GM04503 (cell line): ENCODE measurements at regions not wholly inside any gene's neighbourhood (a gene's known extent, or its start where the extent isn't known, plus 50 kb on each side); places are given as distances from the start of the nearest gene placed in this dataset.
"Not testable (repeated sequence)": the region's sequence is repeated elsewhere in the genome, so short reads cannot be mapped to it uniquely, and the experiment has no call there.

Experiments used
- DNase-seq: peaks from one replicate; pipeline ENCODE4 v3.0.0-alpha.2; 2012; ENCODE audit warnings: low read depth

DNA sequence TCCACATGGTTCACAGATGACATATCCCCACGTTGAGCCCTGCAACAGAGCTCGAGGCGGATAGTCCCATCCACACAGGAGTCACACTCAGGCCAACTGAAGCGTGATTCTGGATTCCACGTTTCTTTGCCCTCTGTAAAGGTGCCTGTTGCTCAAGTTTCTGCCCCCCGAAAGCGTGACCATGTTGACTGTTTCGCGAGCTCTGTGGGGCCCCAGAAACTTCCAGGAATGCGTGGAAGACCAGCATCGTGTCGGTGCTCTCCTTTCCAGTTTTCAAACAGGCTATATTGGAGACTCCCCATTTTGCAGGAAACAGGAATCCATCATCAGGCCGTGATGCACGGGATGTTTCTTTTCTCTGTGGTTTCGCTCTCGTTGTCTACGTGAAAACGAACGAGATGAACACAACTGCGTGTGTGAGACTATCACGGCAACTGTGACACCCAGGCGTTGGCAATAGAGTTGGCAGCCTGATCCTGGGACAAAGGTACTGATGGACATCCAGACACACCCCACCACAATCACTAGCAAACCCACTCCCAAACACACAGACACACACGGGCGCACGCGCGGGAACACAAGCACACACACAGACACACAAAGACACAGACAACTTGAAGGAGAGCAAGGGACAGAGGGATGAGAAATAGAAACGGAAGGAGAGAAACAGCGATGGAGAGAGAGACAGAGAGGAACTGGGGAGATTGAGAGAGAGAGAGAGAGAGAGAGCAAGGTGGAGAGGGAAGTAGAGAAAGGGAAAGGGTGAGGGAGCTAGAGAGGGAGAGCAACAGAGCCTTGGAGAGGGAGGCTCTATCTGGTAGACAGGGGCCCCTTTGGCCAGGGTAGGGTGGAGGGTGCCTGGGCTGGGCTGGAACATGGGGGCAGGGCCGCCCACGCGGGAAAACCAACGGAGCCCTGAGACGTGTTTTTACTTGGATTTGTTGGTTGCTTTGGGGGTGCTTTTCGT lies 1609.3 kb downstream of the SPATA31A7 start:
- DNase-seq = not testable (repeated sequence)

DNA sequence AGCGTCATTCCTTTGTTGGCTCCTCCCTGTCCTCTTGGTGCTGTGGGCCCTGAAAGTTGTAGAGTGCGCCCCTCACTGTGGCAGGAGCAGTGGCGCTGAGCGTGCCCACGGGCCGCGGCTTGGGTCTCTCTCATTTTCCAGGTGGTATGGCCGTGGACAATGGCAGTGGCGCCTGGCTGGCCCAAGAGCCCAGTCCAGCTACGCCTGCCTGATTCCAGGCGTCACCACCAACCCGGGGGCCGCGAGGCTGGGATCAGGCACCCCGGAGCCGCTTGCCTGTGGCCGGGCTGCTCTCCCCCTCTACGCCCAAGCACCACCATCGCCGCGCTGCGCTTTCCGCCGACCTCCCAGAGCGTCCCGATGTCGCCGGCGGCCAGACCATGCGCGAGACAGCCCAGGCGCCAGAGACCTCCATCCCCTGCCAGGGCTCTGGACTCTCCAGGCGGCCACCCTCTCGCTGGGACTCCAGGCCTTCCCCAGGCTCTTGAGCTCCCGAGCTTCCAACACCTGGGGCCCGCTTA lies 1610.1 kb downstream of the SPATA31A7 start:
- DNase-seq = not testable (repeated sequence)

DNA sequence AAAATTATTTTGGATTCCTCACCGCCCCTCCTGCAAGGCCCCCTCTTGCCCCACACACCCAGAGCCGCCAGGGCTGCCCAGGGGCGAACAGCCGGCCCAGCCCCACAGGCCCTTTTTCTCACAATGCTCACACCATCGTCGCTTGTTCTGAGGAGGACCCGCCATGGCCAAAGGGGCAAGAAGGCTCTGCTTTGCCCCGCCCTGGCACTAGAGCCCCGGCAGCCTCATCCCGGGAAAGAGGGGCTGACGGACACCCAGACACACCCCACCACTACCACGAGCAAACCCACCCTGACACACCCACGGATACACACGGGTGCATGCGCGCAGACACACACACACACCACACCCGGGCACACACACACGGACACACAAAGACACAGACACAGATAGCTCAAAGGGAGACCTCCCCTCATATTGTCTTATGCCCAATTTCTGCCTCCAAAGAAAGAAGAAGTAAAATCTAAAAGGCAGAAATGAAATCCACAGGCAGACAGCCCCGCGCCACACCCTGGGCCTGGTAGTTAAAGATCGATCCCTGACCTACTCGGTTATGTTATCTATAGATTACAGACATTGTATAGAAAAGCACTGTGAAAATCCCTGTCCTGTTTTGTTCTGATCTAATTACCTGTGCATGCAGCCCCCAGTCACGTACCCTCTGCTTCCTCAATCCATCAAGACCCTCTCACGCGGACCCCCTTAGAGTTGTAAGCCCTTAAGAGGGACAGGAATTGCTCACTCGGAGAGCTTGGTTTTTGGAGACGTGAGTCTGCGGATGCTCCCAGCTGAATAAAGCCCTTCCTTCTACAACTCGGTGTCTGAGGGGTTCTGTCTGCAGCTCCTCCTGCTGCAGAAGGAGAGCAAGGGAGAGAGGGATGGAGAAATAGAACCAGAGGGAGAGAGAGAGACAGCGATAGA lies 1610.9 kb downstream of the SPATA31A7 start:
- not testable (repeated sequence) for DNase-seq

- not testable (repeated sequence) for DNase-seq
Measured at GRCh38 chr9:62801372-62801811, 1611.6 kb downstream of the SPATA31A7 start.

DNA sequence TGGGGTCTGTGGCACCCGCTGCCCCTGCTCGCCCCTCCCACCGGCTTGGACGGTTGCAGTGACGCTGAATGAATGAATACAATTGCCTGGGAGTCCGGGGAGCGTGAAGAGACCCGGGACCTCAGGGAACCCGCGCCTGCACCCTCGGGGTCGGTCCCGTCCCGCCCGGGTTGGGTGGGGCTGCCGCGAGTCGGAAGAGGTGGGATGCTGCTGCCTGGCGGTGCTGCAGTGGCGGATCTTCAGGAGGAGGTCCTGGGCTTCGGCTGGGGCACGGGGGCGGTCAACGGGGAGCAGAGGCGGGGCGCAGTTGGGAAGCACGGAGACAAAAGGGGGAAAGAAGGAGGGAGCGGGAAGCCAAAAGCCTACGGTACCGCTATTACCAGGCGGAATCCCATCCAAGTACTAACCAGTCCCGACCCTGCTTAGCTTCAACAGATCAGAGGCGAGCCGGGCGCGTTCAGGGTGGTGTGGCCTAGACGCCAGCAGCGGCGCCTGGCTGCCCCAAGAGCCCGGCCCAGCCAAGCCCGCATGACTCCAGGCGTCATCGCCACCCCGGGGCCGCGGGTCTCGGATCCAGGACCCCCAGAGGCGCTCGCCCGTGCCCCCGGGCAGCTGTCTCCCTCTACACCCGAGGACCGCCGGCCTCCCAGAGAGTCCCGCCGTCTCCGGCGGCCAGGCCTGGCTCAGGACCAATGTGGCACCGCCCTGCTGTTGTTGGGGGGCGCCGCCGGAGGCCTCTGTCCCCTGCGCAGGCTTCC lies 1612.3 kb downstream of the SPATA31A7 start:
- not testable (repeated sequence) for DNase-seq

- not testable (repeated sequence) for DNase-seq
Measured at GRCh38 chr9:62802719-62803079, 1612.9 kb downstream of the SPATA31A7 start.

DNA sequence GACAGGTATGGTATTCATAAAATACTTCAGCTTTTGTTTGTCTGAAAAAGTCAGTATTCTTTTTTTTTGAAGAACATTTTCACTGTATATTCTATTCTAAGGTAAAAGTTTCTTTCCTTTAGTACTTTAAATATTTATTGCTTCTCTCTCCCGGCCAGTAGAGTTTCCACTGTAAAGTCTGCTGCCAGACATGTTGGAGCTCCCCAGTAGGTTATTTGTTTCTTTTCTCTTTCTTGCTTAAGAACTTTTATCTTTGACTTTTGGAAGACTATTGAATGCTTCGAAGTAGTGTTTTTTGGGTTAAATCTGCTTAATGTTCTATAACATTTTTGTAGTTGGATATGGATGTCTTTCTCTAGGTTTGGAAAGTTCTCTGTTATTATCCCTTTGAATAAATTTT lies 1613.3 kb downstream of the SPATA31A7 start:
- not testable (repeated sequence) for DNase-seq

GRCh38 chr9:62804314-62804713 lies 1614.5 kb downstream of the SPATA31A7 start:
- DNase-seq = not testable (repeated sequence)

GRCh38 chr9:62807424-62807823 lies 1617.6 kb downstream of the SPATA31A7 start:
- DNase-seq = not testable (repeated sequence)

GRCh38 chr9:62808081-62808480 lies 1618.2 kb downstream of the SPATA31A7 start:
- not testable (repeated sequence) for DNase-seq

GRCh38 chr9:62810318-62810717 lies 1620.5 kb downstream of the SPATA31A7 start:
- not testable (repeated sequence) for DNase-seq

DNA sequence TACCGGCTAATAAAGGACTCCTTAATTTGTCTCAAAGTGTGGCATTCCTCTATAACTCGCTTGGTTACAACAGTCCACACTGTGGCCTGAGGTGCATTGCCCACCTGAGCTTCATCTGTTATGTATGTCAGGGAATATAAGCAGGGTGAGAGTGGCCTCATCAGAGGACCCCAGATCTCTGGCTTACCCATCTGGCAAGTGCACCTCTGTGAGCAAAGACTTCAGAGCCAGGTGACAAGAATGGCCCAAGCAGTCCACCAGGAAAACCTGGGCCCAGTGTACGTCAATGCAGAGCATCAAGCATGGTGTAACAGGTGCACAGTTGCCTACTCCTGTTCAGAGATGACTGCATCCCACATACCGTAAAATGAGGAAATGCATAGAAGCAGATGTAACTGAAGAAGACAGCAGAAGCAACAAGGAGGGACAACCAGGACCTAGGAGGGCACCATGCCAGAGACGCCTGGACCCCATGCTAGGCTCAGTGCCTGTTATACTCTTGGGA lies 1621.0 kb downstream of the SPATA31A7 start:
- not testable (repeated sequence) for DNase-seq

- not testable (repeated sequence) for DNase-seq
Measured at GRCh38 chr9:62815436-62815835, 1625.6 kb downstream of the SPATA31A7 start.

DNA sequence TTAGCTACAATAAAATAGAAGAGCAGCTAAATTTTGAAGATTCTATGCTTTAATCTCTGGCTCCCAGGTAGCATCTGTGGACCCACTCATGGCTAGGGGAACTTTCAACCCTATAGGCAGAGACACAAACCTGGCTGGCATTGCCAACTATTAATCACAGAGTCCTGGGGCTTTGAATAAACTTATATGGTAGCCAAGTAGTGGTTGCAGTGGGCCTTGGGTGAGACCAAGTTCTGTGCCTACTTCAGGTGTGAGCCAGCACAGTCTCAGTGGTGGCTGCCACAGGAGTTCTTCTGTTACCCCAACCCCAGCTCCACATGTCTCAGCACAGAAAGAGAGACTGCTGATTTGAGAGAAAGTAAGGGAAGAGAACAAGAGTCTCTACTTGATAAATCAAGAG lies 1626.5 kb downstream of the SPATA31A7 start:
- not testable (repeated sequence) for DNase-seq

GRCh38 chr9:62817214-62817613 lies 1627.4 kb downstream of the SPATA31A7 start:
- not testable (repeated sequence) for DNase-seq

DNA sequence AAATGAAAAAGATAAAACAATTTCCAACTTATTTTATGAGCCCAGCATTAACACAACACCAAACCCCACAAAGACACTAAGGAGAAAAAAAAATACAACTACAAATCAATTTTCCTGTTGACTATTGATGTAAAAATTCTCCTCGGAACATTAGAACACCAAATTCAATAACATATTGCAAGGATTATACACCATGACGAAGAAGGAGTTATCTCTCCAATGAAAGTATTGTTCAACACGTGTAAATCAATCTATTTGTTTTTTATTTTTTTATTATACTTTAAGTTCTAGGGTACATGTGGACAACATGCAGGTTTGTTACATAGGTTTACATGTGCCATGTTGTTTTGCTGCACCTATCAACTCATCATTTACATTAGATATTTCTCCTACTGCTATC lies 1632.3 kb downstream of the SPATA31A7 start:
- DNase-seq = not testable (repeated sequence)

DNA sequence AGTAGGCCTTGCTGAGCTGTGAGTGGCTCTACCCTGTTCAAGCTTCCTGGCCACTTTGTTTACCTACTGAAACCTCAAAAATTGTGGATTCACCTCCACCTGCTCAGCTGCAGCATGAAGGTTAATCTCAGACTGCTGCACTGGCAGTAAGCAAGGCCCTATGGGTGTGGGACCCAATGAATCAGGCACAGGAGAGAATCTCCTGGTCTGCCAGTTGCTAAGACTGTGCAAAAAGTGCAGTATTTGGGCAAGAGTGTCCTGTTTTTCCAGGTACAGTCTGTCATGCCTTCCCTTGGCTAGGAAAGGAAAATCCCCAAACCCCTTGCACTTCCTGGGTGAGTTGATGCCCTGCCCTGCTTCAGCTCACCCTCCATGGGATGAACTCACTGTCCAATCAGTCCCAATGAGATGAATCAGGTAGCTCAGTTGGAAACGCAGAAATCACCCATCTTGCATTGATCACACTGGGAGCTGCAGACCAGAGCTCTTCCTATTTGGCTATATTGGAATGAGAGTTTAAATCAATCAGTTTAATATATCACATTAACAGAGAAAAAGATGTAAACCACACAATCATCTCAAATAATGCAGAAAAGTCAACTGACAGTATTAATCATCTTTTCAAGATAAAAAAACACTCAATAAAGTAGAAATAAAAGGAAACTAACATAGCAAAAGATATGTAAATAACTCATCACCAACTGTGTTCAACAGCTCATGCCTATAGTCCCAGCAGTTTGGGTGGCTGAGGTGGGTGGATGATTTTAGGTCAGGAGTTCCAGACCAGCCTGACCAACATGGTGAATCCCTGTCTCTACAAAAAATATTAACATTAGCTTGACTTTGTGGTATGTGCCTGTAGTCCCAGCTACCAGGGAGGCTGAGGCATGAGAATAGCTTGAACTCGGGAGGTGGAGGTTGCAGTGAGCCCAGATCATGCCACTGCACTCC lies 1638.4 kb downstream of the SPATA31A7 start:
- DNase-seq = not testable (repeated sequence)

- not testable (repeated sequence) for DNase-seq
Measured at GRCh38 chr9:62830829-62831459, 1641.1 kb downstream of the SPATA31A7 start.
